Left hindlimb (tissue), 1 donor: ENCODE measurements at regions not wholly inside any gene's neighbourhood (a gene's known extent, or its start where the extent isn't known, plus 50 kb on each side); places are given as distances from the start of the nearest gene placed in this dataset.
"Not testable (repeated sequence)": the region's sequence is repeated elsewhere in the genome, so short reads cannot be mapped to it uniquely, and the experiment has no call there.

Experiments used
- DNase-seq: peaks from one replicate; pipeline ENCODE4 v3.0.0-alpha.2; 2018

DNA sequence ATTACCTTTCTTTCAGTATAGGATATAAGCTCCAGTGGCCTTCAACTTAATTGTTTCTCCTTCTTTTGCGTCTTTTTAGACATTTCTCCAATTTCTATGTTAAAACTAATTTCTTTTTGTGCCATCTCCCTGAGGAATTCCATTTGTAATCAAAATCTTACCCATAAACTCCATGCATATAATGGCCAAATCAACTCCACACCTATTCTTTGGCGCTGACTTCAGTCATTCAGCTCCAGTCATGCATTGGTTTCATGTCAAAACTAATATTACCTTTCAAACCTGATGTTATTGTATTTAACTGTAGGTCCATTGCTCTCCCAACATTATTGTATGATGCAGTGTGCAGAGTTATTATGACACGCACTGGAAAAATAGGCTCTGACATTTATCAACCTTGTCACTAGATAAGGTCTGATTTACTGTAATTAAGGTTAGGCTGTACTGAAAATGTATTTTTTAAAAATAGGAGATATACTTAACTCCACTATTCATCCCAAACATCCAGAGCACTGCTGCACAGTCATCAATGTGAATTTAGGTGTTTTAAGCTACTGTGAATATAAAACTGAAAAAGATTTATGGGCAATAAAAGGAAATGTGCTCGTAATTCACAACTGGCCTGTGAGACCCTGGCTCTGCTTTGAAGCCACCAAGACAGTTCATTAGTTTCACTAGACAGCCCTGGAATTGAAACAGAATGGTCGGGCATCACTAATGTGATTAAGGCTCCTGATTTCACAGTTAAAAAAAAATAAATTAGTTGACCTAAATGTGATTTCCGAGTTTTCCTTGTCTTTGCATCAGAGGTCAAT is 180.6 kb upstream of the GRIA4 start:
- DNase-seq: no peak

DNA sequence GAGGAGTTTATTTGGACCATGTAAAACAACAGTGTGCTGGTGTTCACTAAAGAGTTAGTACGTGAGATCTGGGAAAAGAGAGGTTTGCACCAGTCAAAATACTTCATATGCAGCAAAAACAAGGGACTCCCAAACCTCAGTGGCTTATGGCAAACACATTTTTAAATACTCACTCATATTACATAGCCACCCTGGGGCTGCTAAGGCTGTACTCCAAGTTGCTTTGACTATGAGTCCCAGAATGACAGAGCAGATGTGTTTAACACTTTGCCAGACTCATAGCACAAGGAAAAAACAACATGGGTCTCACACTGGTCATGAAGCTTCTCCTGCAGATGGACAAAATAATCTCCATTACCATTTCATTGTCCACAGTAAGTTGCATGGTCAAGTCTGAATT is 202.8 kb upstream of the GRIA4 start:
- DNase-seq: no peak

DNA sequence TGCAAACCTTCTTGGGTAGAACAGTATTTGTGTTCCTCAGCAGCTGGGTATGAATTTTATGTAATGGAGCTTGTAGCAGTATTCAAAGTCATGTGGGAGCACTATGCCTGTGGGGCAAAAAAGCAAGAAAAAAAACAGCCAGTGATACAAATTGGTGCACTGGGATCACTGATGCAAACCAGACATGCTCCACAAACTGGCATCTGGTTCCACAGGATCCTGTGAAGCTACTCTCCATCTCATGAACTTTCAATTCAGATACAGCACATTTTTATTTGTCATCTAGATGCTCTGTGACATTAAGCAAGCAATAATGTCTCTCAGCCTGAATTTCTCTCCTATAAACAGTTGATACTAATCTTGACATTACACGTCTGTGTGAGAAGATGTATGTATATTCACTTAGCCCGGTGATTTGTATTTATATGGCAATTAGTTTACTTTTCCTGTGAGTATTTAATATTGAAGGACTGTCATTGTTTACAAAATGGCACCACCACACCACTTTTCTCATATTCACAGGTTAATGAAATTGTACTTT is 208.5 kb upstream of the GRIA4 start:
- DNase-seq: no peak

DNA sequence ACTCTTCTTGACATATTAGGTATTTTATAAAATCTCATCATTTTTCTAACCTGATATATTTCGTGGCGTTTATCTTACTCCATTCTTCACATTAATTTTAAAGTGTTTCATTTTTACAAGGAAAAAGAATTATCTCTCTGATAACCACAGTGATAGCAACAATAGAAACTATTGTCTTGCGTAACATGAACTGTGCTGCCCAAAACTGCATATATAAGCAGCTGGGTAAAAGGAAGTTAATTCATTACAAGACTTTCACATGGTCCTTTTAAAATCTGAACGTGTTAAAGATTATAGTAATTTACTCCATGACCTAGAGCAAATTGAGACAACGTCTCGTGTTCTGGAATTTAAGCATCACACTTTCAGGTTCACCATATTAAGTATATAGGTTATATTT is 210.4 kb upstream of the GRIA4 start:
- DNase-seq: no peak

DNA sequence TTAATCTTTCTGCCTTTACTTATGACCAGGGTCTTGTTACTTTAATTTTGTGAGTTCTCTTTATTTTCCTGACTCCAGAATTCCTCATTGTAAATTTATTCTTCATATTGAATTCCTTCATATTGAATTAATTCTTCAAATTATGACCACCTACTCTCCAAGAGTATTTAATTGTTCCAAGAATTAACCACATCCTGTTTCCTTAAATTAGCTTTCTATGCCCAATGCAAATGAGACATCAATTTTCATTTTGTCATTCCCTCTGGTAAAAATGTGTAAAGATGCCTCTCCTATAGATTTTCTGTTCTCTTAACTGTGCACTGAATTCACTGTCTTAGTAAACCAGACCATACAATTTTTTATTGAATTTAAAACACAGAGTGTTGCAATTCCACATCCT is 211.2 kb upstream of the GRIA4 start:
- DNase-seq: no peak

DNA sequence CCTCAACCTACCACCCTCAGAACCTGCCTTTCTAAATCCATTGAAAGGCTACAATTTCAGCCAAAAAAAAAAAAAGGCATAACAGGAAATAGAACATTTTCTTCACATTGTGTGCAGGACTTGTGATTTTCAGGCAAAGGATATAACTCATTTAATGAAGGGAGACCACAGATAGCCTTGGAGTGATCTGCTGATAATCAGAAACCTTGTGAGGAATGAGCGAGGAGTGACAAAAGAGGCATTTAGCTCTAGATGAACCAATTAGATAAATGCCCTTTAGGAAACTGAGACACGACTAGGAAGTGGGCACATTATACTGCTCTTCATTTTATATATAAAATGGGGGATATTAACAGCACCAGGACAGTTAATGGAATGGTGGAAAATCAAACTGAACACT is 216.5 kb upstream of the GRIA4 start:
- DNase-seq: no peak

DNA sequence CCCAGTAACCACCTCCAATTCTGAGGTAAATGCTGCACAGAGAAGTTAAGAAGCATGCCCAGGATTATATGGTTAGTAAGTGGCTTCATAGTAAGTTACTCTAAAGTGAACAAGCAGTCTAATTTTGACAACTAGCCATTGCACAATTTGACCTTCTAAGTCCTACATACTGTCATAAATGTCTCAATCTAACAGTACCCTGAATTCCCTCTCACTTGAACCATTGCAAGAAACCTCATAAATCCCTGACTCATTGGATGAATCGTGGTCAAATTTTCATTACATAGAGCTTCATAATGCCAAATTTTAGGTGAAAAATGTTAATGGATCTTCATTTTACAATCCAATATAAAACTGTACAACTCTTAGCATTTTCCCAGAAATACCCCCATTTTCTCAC is 217.3 kb upstream of the GRIA4 start:
- no peak for DNase-seq

DNA sequence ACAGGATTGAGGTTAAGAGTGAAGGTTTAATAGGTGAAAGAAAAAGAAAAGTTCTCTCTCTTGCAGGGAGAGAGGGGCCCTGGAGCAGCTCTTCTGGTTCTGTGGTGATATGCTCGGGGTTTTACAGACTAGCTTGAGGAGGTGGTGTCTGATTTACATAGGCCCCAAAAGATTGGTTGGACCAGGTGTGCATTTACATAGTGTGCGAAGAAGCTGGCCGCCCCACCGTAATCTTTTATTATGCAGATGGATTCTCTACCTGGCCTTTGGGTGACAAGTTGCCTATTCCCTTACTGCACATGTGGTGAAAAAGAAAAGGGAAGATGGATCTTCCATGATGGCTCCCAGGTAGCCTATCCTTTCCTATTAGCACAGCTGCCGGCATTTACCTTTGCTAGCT is 219.9 kb upstream of the GRIA4 start:
- DNase-seq: no peak

DNA sequence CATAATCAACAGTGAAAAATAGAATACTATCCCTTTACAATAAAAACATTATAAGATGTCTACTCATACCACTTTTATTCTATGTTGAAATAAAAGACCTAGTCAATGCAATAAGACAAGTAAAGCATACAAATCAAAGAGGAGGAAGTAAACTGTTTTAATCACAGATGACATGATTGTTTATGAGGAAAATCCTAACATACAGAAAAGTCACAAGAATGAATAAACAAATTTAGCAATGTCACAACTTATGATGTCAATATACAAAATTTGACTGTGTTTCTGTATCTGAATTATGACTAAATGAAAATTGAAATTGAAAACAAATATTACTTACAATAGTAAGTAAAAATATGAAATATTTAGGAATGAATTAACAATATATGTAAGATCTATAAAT is 221.9 kb upstream of the GRIA4 start:
- DNase-seq: no peak

DNA sequence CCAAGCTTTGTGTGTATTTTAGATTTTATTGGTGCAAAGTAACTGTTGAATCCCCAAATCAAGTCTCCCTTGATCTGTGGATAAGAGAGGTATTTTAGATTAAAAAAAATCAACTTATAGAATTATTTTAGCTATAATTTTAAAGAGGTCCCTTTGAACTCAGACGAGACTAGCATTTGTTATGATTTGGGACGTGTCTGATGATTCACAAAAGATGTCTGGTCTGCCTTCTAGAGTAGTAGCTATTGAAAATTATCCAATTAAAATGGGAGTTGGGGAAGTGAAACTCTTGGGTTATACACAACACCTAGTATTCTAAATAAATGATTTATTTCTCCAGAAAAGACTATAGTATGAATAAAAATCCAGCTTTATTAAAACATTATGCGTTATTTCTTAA is 227.9 kb upstream of the GRIA4 start:
- no peak for DNase-seq

DNA sequence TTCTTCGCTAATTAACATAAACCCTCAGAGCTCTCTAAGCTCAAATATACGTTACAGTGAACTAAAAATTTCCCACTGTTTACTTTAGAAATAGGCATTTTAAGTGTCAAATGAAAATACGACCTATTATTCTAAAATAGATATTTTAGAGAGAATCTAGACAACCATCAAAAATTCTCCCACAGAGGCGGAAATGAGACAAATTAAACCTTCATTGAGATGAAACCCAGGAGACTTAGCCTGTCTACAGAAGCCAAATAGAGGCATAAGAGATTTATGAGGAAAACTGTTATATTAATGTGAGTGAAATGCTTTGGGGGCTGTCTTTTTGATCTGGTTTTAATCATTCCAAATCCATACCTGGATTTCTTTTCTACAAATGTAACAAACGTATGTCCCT is 232.0 kb upstream of the GRIA4 start:
- DNase-seq: no peak

DNA sequence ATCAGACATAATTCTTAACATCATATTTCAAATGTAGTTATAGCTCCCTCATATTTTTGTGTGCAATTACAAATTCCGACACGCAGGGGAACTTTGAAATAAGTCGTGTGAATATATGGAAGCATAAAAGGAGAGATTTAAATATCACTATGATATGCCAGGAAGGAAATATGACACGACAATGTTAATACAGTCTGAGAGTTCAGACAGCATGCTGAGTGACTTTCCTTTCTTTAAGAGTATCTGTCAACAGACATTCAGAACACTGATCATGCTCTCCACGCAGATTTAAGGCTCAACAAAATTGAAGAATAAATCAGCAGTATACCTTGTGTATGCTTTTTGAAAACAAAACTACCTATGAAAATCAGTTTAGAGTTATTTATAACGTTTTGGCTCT is 232.6 kb upstream of the CARD18 start:
- DNase-seq: no peak

DNA sequence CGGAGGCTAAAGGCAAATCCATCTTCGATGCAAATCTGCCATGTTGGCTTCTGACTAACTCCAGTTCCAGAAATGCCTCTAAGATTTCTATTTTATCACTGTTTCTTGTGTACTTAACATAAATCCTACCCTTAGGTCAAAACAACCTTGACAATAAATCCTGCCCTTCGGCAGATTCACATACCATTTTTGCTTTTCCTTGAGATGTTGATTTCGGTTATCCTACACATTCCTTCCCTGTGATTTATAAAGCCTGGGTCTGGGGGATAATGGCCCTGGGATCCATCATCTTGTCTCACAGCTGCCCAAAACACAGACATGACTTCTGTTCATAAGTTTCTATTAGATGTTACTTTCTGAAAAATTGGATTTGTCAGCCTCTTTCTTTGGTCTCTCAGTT is 231.7 kb upstream of the CARD18 start:
- DNase-seq: no peak

DNA sequence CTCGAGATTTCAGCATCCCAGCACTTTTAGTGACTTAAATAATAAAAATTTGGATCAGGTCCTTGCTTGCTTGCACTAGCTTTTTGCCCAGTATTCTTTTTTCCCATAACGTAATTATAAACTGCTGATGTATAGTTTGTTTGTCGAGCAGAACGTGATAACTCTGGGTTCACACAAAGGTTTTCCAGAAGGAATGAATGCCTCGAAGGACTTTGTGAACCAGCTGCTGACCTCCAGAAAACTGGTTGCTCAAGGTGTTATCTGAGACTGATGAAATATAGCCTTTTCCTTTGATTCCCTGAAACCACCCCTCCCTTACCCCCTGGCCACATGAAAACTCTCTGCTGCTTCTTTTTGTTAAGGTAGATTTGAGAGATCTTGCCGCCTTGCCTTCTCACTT is 229.1 kb upstream of the CARD18 start:
- DNase-seq: no peak

DNA sequence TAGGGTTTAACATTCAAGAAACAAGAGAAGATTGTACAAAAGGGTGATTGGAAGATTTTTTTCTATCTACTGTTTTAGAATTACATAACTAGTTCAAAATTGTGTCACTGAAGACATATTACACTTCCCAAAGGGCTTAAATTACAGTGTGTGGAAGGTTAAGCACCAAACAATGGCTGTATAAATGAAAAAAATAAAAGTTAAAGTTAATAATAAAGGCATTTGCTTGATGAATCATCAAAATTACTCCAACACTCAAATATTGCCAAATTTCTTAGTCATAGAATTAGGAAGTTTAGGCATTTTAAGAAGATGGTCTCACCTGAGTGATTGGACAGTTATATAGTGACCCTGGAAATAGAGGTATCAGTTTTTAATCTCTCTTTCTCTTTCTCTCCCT is 227.6 kb upstream of the CARD18 start:
- DNase-seq: no peak

DNA sequence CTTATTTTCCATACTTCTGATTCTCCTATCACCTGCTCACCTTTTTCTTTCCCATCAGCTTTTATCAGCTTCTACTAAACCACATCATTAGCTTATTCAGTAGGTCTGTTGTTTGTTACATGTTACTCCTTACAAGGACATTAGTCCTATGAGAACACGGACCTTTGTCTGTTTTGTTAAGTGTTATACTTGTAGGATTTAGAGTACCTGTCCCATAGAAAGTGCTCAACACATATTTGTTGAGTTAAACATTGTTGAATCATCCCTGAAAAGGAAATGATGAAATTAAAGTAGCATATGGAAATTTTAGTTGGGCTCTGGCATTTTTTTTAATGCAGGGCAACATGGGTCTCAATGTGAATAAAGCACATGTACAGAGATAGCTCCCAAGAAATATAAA is 222.1 kb upstream of the CARD18 start:
- no peak for DNase-seq

DNA sequence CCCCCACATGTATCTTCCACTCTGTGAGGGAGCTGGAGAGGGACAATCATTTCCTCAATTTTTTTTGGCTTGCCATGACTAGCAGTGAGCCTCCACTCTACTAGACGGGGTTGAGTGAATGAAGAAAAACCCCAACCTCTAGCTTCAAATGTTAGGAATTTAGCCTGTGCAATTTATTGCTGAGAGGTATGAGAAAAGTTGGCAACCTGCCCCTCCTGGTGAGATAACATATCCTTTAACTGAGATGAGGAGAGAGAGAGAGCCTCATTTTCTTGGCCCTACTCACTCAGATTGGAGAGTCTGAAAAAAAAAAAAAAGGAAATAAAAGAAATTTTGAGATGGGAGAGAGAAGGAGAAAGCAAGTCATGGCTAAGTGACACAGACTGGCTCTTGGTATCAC is 218.2 kb upstream of the CARD18 start:
- DNase-seq: no peak

DNA sequence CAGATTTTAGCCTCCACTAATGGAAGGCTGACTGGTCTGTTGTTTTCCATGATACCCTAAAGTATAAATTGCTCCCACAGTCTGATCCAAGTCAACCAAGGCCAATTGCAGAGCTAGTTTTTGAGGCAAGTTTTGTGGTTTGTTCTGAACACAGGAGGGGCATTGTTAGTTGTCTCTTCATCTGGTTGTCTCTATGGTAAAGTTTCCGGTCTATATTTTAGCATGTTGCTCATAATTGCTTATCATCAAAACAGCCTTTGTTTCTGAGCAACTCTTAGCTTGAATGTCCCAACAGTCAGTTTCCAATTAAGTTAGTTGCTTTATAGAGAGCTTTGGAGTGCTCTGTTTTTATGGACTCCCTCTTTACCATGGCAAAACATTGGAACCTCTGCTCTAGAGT is 217.6 kb upstream of the CARD18 start:
- DNase-seq: no peak

DNA sequence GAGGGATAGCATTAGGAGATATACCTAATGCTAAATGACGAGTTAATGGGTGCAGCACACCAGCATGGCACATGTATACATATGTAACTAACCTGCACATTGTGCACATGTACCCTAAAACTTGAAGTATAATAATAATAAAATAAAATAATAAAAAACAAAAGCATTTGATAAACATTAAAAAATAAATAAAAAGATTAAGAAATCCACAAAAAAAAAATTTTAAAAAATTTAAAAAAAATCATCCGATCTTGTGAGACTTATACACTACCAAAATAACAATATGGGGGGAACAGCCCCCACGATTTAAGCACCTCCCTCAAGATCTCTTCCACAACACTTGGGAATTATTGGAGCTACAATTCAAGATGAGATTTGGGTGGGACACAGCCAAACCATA is 210.3 kb upstream of the CARD18 start:
- not testable (repeated sequence) for DNase-seq

DNA sequence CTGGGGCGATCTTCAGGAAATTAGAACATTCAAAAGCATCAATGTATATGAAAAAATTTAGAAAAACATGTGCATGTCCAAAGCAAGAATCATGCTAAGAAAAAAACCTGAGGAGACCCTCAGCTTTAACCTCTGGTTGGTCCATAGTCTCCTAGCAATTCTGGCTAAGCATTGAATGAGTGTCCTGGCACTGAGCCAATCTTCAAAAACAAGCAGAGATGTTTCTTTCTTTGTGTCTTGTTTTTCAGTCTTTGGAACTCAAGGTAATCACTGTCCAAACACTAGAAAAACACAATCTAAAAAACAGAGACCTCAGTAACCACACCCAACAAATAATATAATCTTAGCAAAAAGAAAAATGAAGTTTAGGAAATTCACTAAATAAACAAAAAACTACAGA is 205.4 kb upstream of the CARD18 start:
- no peak for DNase-seq

DNA sequence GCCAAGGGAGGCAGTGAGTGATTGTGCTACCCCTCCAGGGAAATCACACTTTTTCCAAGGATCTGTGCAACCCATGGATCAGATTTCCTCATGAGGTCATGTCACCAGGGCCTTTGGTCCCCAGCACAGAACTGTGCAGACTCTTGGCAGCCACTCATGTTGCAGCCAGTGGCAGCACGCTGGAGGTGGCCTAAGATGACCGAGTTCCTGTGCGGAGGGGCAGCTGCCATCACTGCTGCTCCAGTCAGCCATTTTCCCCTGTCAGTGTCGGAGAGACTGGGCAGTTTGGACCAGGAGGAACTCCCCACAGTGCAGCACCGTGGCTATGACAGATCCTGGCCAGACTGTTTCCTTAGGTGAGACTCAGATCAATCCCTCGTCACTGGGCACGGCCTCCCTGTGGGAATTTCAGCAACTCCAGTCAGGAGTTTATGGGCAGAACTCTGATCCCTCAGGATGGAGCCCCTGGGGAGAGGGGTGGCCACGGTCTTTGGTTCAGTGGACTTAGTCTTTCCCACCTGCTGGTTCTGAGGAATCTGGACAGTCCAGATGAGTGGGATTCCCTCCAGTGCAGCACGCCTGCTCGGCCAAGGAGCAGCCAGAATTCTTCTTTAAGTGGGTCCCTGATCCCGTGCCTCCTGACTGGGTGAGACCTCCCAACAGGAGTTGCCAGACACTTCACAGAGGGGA is 194.6 kb upstream of the CARD18 start:
- no peak for DNase-seq

DNA sequence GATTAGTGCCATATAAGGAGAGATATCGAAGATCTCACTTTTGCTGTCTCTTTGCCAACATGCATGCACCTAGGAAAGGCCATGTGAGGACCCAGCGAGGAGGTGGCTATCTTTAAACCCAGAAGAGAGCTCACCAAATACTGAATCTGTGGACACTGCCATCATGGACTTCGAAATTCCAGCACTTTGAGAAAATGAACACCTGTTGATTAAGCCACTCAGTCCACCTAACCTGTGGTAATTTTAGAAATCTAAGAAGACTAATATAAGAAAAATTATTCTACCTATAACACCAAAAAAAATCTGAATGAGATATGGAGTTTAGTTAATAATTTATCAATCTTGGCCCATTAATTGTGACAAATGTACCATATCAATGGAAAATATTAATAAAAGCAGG is 193.6 kb upstream of the CARD18 start:
- no peak for DNase-seq

DNA sequence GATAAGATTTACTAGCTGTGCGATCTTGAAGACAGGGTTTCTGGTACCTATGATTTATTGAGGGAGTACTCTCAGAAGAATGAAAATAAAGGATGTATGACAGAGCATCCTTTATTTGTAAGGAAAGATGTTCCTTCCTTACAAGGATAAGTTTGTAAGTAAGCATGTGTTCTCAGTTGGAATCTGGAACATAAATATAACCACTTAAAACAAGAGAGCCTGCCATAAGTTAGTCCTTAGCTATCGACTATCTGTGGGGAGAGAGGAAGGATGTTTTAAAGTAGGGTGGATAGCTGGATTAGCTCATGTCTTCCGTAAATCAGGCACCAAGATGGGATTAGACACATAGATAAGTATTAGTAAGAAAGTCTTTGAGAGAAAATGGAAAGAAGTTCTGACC is 192.6 kb upstream of the CARD18 start:
- no peak for DNase-seq

DNA sequence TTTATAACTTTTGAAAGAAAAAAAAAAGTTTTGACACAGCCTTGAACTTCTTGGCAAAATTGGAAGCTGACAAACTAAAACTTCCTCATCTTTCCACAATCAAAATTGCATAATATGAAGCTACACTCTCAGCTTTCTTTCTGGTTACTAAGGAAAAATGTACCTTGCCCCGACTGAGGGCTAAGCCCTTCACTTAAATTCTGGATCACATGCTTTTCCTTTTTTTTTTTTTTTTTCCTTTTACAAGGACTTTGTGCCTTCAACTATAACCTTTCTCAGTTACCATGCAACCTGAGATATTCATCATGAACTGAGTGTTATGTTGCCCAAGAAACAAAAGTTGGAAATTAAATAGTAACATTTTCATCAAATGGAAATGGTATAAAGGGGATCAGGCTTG is 188.5 kb upstream of the CARD18 start:
- no peak for DNase-seq

DNA sequence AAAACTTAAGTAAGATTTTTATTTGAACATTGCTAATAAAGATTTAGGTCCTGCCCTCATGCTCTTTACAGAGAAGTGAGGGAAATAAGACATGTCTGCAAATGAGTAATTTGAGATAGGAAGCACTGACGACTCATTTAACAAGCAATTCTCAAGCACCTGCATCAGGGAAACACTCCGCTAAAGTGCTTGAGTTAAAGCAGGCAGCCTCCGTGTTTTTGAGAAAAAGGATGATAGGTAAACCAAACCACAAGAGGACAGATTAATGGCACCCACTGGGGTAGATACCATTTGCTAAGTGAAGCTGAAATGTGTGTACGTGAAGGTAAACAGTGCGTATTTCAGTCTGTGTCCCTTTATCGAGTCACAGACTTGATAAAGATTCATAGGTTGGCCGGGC is 184.6 kb upstream of the CARD18 start:
- no peak for DNase-seq
